MCF 10A (cell line): ENCODE measurements at regions not wholly inside any gene's neighbourhood (a gene's known extent, or its start where the extent isn't known, plus 50 kb on each side); places are given as distances from the start of the nearest gene placed in this dataset.

Experiments
- BruUV-seq: library from RNA; stranded (reverse); fragments of 400-500 nt; replicated peaks from 2 replicates; lab custom pipeline; 2021; lab: Mats Ljungman, UMichigan
- CTCF ChIA-PET: fragments of 300-600 bp; sonication (Branson Sonifier 250); formaldehyde crosslinking; extraction: SDS; loops from one replicate; lab custom pipeline; 2021; ENCODE audit warnings: antibody characterized with exemption, inconsistent platforms; lab: Yijun Ruan, JAX
- POLR2A ChIA-PET: fragments of 300-600, 350-650 bp; sonication (Branson Sonifier 250); formaldehyde crosslinking; extraction: SDS; loops from one replicate; lab custom pipeline; 2020; ENCODE audit warnings: antibody characterized with exemption, inconsistent platforms; lab: Yijun Ruan, JAX
- DNase-seq: peaks from one replicate; pipeline ENCODE4 v3.0.0-alpha.2; 2018; ENCODE audit not compliant: unreplicated experiment
- H3K27ac Mint-ChIP-seq: one replicate; pipeline ENCODE4 v1.8.0; 2022; ENCODE audit warnings: mild to moderate bottlenecking, low read depth, mixed read lengths; ENCODE audit not compliant: unreplicated experiment
- H3K27me3 Mint-ChIP-seq: one replicate; pipeline ENCODE4 v1.8.0; 2022; ENCODE audit warnings: mixed read lengths; ENCODE audit not compliant: insufficient read depth, unreplicated experiment
- H3K36me3 Mint-ChIP-seq: one replicate; pipeline ENCODE4 v1.8.0; 2022; ENCODE audit warnings: mild to moderate bottlenecking, moderate library complexity, mixed read lengths; ENCODE audit not compliant: insufficient read depth, unreplicated experiment
- H3K4me1 Mint-ChIP-seq: one replicate; pipeline ENCODE4 v1.8.0; 2022; ENCODE audit warnings: mixed read lengths; ENCODE audit not compliant: insufficient read depth, unreplicated experiment
- H3K4me3 Mint-ChIP-seq: one replicate; pipeline ENCODE4 v1.8.0; 2022; ENCODE audit warnings: mild to moderate bottlenecking, moderate library complexity, mixed read lengths; ENCODE audit not compliant: unreplicated experiment
- H3K9me3 Mint-ChIP-seq: one replicate; pipeline ENCODE4 v1.8.0; 2022; ENCODE audit warnings: mixed read lengths; ENCODE audit not compliant: unreplicated experiment
- intact Hi-C: fragments of 100-400 bp; cut with micrococcal nuclease; formaldehyde crosslinking; loops from 2 replicates; pipeline ENCODE4 v1.14.1; 2022
- TF ChIP-seq, protein P1 (sequence below): fragments of 200-600 bp; IDR thresholded peaks from one replicate; pipeline ENCODE4 v1.8.0; 2022; ENCODE audit warnings: antibody characterized with exemption, mild to moderate bottlenecking; ENCODE audit not compliant: unreplicated experiment

DNA sequence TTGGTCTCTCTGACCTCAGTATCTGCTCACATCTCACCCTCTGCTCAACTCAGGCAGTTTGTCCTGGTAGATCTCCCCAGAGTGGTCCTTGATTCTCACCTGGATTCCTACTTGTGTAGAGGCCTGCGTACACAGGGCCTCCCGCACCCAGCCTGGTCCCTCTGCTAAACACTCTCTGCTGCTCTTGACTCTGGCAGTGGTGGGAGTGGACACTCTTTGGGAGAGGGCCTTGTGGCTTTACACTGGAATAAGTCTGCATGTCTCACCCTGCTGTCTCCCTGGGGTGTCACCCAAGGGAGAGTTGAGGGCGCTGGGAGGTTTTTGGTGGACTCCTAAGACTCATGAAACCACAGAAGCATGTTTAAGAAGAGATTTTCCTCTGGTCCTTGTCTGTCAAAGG lies 57.3 kb upstream of the ECI2 start:
- no peak for DNase-seq
- intact Hi-C loops = no loop called here
- TF ChIP-seq, protein P1, sequence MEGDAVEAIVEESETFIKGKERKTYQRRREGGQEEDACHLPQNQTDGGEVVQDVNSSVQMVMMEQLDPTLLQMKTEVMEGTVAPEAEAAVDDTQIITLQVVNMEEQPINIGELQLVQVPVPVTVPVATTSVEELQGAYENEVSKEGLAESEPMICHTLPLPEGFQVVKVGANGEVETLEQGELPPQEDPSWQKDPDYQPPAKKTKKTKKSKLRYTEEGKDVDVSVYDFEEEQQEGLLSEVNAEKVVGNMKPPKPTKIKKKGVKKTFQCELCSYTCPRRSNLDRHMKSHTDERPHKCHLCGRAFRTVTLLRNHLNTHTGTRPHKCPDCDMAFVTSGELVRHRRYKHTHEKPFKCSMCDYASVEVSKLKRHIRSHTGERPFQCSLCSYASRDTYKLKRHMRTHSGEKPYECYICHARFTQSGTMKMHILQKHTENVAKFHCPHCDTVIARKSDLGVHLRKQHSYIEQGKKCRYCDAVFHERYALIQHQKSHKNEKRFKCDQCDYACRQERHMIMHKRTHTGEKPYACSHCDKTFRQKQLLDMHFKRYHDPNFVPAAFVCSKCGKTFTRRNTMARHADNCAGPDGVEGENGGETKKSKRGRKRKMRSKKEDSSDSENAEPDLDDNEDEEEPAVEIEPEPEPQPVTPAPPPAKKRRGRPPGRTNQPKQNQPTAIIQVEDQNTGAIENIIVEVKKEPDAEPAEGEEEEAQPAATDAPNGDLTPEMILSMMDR = no peak
- BruUV-seq = no TSS peak
- H3K27me3 Mint-ChIP-seq = no peaks in the 10 kb centered on the region
- CTCF ChIA-PET = no interaction called here
- POLR2A ChIA-PET = no interaction called here
- H3K27ac Mint-ChIP-seq = no peak overlapping the region
- H3K4me1 Mint-ChIP-seq = peaks cover 11% of the 10 kb centered on the region
- no peaks in the 10 kb centered on the region for H3K9me3 Mint-ChIP-seq
- H3K4me3 Mint-ChIP-seq = no peak overlapping the region
- H3K36me3 Mint-ChIP-seq = peaks cover 4% of the 10 kb centered on the region

DNA sequence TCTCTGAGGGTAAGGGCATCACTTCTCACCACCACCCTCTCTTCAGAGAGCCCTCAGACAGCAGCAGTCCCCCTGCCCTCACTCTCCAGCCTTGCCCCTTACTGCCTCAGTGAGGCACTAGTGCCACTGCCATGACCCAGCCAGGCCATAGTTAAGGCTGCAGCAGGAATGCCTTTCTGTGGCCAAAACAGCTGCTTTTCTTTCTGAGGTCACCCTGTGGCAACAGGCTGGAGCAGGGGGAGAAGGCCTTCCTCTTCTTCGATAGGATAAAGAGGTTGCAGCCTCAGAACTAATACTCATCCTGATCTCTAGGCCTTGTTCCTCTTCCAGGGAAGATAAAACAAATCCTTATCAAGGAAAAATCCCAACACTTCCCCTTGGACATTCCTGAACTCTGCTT lies 56.8 kb upstream of the ECI2 start:
- BruUV-seq = no TSS peak
- peaks cover 4% of the 10 kb centered on the region for H3K36me3 Mint-ChIP-seq
- no peaks in the 10 kb centered on the region for H3K9me3 Mint-ChIP-seq
- TF ChIP-seq, protein P1 = no peak
- intact Hi-C loops = no loop called here
- peaks cover 11% of the 10 kb centered on the region for H3K4me1 Mint-ChIP-seq
- ChIA-PET CTCF (no interaction called here), POLR2A (no interaction called here)
- H3K27me3 Mint-ChIP-seq = no peaks in the 10 kb centered on the region
- no peak overlapping the region for H3K27ac Mint-ChIP-seq
- no peak for DNase-seq
- no peak overlapping the region for H3K4me3 Mint-ChIP-seq

DNA sequence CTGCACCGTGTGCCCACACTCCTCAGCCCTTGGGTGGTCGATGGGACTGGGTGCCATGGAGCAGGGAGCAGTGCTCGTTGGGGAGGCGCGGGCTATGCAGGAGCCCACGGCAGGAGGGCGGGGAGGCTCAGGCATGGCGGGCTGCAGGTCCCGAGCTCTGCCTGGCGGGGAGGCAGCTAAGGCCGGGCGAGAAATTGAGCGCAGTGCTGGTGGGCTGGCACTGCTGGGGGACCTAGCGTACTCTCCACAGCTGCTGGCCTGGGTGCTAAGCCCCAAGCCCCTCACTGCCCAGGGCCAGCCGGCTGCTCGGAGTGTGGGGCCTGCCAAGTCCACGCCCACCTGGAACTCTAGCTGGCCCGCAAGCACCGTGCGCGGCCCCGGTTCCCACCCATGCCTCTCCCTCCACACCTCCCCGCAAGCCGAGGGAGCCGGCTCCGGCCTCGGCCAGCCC lies 55.9 kb upstream of the ECI2 start:
- no TSS peak for BruUV-seq
- no peak overlapping the region for H3K4me3 Mint-ChIP-seq
- no peaks in the 10 kb centered on the region for H3K27me3 Mint-ChIP-seq
- H3K27ac Mint-ChIP-seq = no peak overlapping the region
- intact Hi-C loops = no loop called here
- peaks cover 4% of the 10 kb centered on the region for H3K36me3 Mint-ChIP-seq
- ChIA-PET CTCF (no interaction called here), POLR2A (no interaction called here)
- peaks cover 9% of the 10 kb centered on the region for H3K4me1 Mint-ChIP-seq
- TF ChIP-seq, protein P1 = no peak
- H3K9me3 Mint-ChIP-seq = no peaks in the 10 kb centered on the region
- DNase-seq = no peak

DNA sequence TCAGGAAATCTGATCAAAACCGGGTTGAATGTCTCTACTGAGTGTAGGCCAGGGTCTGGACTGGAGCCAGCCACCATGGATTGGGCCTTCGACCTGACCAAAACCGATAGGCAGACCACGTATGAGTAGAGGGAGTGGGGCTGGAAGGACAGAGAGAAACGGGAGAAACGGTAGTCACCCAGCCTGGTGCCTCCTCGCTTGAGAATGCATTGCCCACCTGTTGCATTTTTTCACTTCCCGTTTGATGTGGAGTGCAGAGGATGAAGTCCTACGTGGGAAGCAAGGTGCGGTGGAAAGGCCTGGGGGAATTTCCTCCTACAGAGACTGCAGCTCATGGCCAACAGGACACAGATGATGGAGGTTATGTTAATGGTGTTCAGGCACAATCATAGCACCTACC lies 53.9 kb upstream of the ECI2 start:
- Mint-ChIP-seq H3K27ac (no peak overlapping the region), H3K36me3 (peaks cover 4% of the 10 kb centered on the region), H3K9me3 (no peaks in the 10 kb centered on the region), H3K27me3 (no peaks in the 10 kb centered on the region), H3K4me3 (no peak overlapping the region), H3K4me1 (peaks cover 9% of the 10 kb centered on the region)
- no TSS peak for BruUV-seq
- CTCF ChIA-PET = interaction anchor here (0.6 to 1.1 kb wide), 2 partner anchors 64 to 76 kb away, joined by 3 read pairs; no protein-coding TSS in a partner anchor
- no peak for DNase-seq
- TF ChIP-seq, protein P1 = no peak
- intact Hi-C loops = no loop called here
- POLR2A ChIA-PET = no interaction called here
